ENCODE measurements at regions not wholly inside any gene's neighbourhood (a gene's known extent, or its start where the extent isn't known, plus 50 kb on each side); places are given as distances from the start of the nearest gene placed in this dataset.
A peak's percentile ranks its signal among the peaks of the same experiment; 100 is the strongest.

- no peak overlapping the region for H3K4me2 ChIP-seq (ENCODE audit: low read length)
- no peak overlapping the region for H3K4ac ChIP-seq (ENCODE audit: low read depth, low read length)
- no peak overlapping the region for H2BK5ac ChIP-seq (ENCODE audit: low read length)
- H3K56ac ChIP-seq (ENCODE audit: low read length): no peak overlapping the region
- no peak overlapping the region for H2BK120ac ChIP-seq (ENCODE audit: low read depth, low read length)
- no peak overlapping the region for H4K8ac ChIP-seq (ENCODE audit: low read depth, low read length)
- no peaks in the 10 kb centered on the region for H3K27me3 ChIP-seq (ENCODE audit: insufficient read depth, low read length, poor library complexity)
- WGBS (ENCODE audit: extremely low coverage, insufficient coverage, low lambda C conversion rate): no CpG with 5 or more reads among the region's 1 CpG
- H3K79me2 ChIP-seq (ENCODE audit: control insufficient read depth, insufficient read depth, low read length): no peaks in the 10 kb centered on the region
- H3K23ac ChIP-seq (ENCODE audit: low read length): no peak overlapping the region
- H3K4me3 ChIP-seq (ENCODE audit: low read length): no peak overlapping the region
- H3K79me1 ChIP-seq (ENCODE audit: low read length): no peaks in the 10 kb centered on the region
- H3K27ac ChIP-seq (ENCODE audit: low read depth, low read length): no peak overlapping the region
- no peak for DNase-seq
- H3K36me3 ChIP-seq (ENCODE audit: control insufficient read depth, insufficient read depth, low read length): no peaks in the 10 kb centered on the region
- no peak overlapping the region for H2AK5ac ChIP-seq (ENCODE audit: low read length)
- H3K18ac ChIP-seq (ENCODE audit: low read length): no peak overlapping the region
- H4K5ac ChIP-seq (ENCODE audit: low read length): no peak overlapping the region
- H2BK15ac ChIP-seq (replicated peaks; ENCODE audit: low read depth): no peak overlapping the region
- no peaks in the 10 kb centered on the region for H3K4me1 ChIP-seq (ENCODE audit: control insufficient read depth, low read depth, low read length)
- H3K9ac ChIP-seq (ENCODE audit: low read length): no peak overlapping the region
Measured at GRCh38 chr4:10741961-10742699, 57.6 kb upstream of the CLNK start.

- Histone ChIP-seq H4K8ac (ENCODE audit: low read depth, low read length) (no peak overlapping the region), H3K79me1 (ENCODE audit: low read length) (no peaks in the 10 kb centered on the region), H3K9ac (ENCODE audit: low read length) (no peak overlapping the region), H3K4me3 (ENCODE audit: low read length) (no peak overlapping the region), H2AK5ac (ENCODE audit: low read length) (no peak overlapping the region), H3K27me3 (ENCODE audit: insufficient read depth, low read length, poor library complexity) (no peaks in the 10 kb centered on the region), H2BK5ac (ENCODE audit: low read length) (no peak overlapping the region), H4K5ac (ENCODE audit: low read length) (no peak overlapping the region), H3K23ac (ENCODE audit: low read length) (no peak overlapping the region), H3K4me1 (ENCODE audit: control insufficient read depth, low read depth, low read length) (no peaks in the 10 kb centered on the region), H3K56ac (ENCODE audit: low read length) (no peak overlapping the region), H3K4me2 (ENCODE audit: low read length) (no peak overlapping the region), H3K79me2 (ENCODE audit: control insufficient read depth, insufficient read depth, low read length) (no peaks in the 10 kb centered on the region), H3K4ac (ENCODE audit: low read depth, low read length) (no peak overlapping the region), H3K18ac (ENCODE audit: low read length) (no peak overlapping the region), H3K27ac (ENCODE audit: low read depth, low read length) (no peak overlapping the region), H2BK120ac (ENCODE audit: low read depth, low read length) (no peak overlapping the region), H2BK15ac (replicated peaks; ENCODE audit: low read depth) (no peak overlapping the region), H3K36me3 (ENCODE audit: control insufficient read depth, insufficient read depth, low read length) (no peaks in the 10 kb centered on the region)
- no peak for DNase-seq
- WGBS (ENCODE audit: extremely low coverage, insufficient coverage, low lambda C conversion rate): no CpG with 5 or more reads among the region's 4 CpGs
Measured at GRCh38 chr4:10740891-10741620, 56.5 kb upstream of the CLNK start.

- WGBS (ENCODE audit: extremely low coverage, insufficient coverage, low lambda C conversion rate): no CpG with 5 or more reads among the region's 1 CpG
- no peak overlapping the region for H3K4me2 ChIP-seq (ENCODE audit: low read length)
- H3K4me1 ChIP-seq (ENCODE audit: control insufficient read depth, low read depth, low read length): no peaks in the 10 kb centered on the region
- H4K5ac ChIP-seq (ENCODE audit: low read length): no peak overlapping the region
- H3K23ac ChIP-seq (ENCODE audit: low read length): no peak overlapping the region
- H3K18ac ChIP-seq (ENCODE audit: low read length): peak overlapping the region; percentile 39
- no peak overlapping the region for H2BK15ac ChIP-seq (replicated peaks; ENCODE audit: low read depth)
- no peak overlapping the region for H3K27ac ChIP-seq (ENCODE audit: low read depth, low read length)
- no peaks in the 10 kb centered on the region for H3K27me3 ChIP-seq (ENCODE audit: insufficient read depth, low read length, poor library complexity)
- no peak overlapping the region for H3K9ac ChIP-seq (ENCODE audit: low read length)
- no peak overlapping the region for H2BK120ac ChIP-seq (ENCODE audit: low read depth, low read length)
- no peak overlapping the region for H3K4me3 ChIP-seq (ENCODE audit: low read length)
- H4K8ac ChIP-seq (ENCODE audit: low read depth, low read length): no peak overlapping the region
- no peaks in the 10 kb centered on the region for H3K36me3 ChIP-seq (ENCODE audit: control insufficient read depth, insufficient read depth, low read length)
- H2AK5ac ChIP-seq (ENCODE audit: low read length): no peak overlapping the region
- no peak overlapping the region for H2BK5ac ChIP-seq (ENCODE audit: low read length)
- no peaks in the 10 kb centered on the region for H3K79me2 ChIP-seq (ENCODE audit: control insufficient read depth, insufficient read depth, low read length)
- DNase-seq: no peak
- H3K56ac ChIP-seq (ENCODE audit: low read length): no peak overlapping the region
- no peak overlapping the region for H3K4ac ChIP-seq (ENCODE audit: low read depth, low read length)
- no peaks in the 10 kb centered on the region for H3K79me1 ChIP-seq (ENCODE audit: low read length)
Measured at GRCh38 chr4:10740251-10740650, 55.7 kb upstream of the CLNK start.

- Histone ChIP-seq H3K27me3 (ENCODE audit: insufficient read depth, low read length, poor library complexity) (no peaks in the 10 kb centered on the region), H3K79me2 (ENCODE audit: control insufficient read depth, insufficient read depth, low read length) (no peaks in the 10 kb centered on the region), H3K27ac (ENCODE audit: low read depth, low read length) (no peak overlapping the region), H2AK5ac (ENCODE audit: low read length) (no peak overlapping the region), H3K4me2 (ENCODE audit: low read length) (no peak overlapping the region), H3K36me3 (ENCODE audit: control insufficient read depth, insufficient read depth, low read length) (no peaks in the 10 kb centered on the region), H3K23ac (ENCODE audit: low read length) (no peak overlapping the region), H4K8ac (ENCODE audit: low read depth, low read length) (no peak overlapping the region), H3K4me1 (ENCODE audit: control insufficient read depth, low read depth, low read length) (no peaks in the 10 kb centered on the region), H3K4me3 (ENCODE audit: low read length) (no peak overlapping the region), H2BK15ac (replicated peaks; ENCODE audit: low read depth) (no peak overlapping the region), H3K18ac (ENCODE audit: low read length) (no peak overlapping the region), H3K9ac (ENCODE audit: low read length) (no peak overlapping the region), H2BK120ac (ENCODE audit: low read depth, low read length) (no peak overlapping the region), H2BK5ac (ENCODE audit: low read length) (no peak overlapping the region), H4K5ac (ENCODE audit: low read length) (no peak overlapping the region), H3K79me1 (ENCODE audit: low read length) (no peaks in the 10 kb centered on the region), H3K4ac (ENCODE audit: low read depth, low read length) (no peak overlapping the region), H3K56ac (ENCODE audit: low read length) (no peak overlapping the region)
- no CpG with 5 or more reads among the region's 5 CpGs for WGBS (ENCODE audit: extremely low coverage, insufficient coverage, low lambda C conversion rate)
- DNase-seq: peak; percentile 74
Measured at GRCh38 chr4:10738826-10739489, 54.4 kb upstream of the CLNK start.

GRCh38 chr4:10737337-10737736, 52.8 kb upstream of the CLNK start:
- Histone ChIP-seq H3K4me2 (ENCODE audit: low read length) (no peak overlapping the region), H3K23ac (ENCODE audit: low read length) (no peak overlapping the region), H4K5ac (ENCODE audit: low read length) (no peak overlapping the region), H3K79me2 (ENCODE audit: control insufficient read depth, insufficient read depth, low read length) (no peaks in the 10 kb centered on the region), H3K56ac (ENCODE audit: low read length) (no peak overlapping the region), H3K4me3 (ENCODE audit: low read length) (no peak overlapping the region), H2BK120ac (ENCODE audit: low read depth, low read length) (no peak overlapping the region), H3K9ac (ENCODE audit: low read length) (no peak overlapping the region), H2BK15ac (replicated peaks; ENCODE audit: low read depth) (no peak overlapping the region), H3K27me3 (ENCODE audit: insufficient read depth, low read length, poor library complexity) (no peaks in the 10 kb centered on the region), H3K79me1 (ENCODE audit: low read length) (no peaks in the 10 kb centered on the region), H3K18ac (ENCODE audit: low read length) (no peak overlapping the region), H3K4me1 (ENCODE audit: control insufficient read depth, low read depth, low read length) (no peaks in the 10 kb centered on the region), H4K8ac (ENCODE audit: low read depth, low read length) (no peak overlapping the region), H3K4ac (ENCODE audit: low read depth, low read length) (no peak overlapping the region), H3K36me3 (ENCODE audit: control insufficient read depth, insufficient read depth, low read length) (no peaks in the 10 kb centered on the region), H2AK5ac (ENCODE audit: low read length) (no peak overlapping the region), H2BK5ac (ENCODE audit: low read length) (no peak overlapping the region), H3K27ac (ENCODE audit: low read depth, low read length) (no peak overlapping the region)
- no CpG with 5 or more reads among the region's 6 CpGs for WGBS (ENCODE audit: extremely low coverage, insufficient coverage, low lambda C conversion rate)
- peak; percentile 22 for DNase-seq

All from mesendoderm (in vitro differentiated cells).